ENCODE measurements at regions not wholly inside any gene's neighbourhood (a gene's known extent, or its start where the extent isn't known, plus 50 kb on each side); places are given as distances from the start of the nearest gene placed in this dataset.
"Not testable (repeated sequence)": the region's sequence is repeated elsewhere in the genome, so short reads cannot be mapped to it uniquely, and the experiment has no call there.

DNA sequence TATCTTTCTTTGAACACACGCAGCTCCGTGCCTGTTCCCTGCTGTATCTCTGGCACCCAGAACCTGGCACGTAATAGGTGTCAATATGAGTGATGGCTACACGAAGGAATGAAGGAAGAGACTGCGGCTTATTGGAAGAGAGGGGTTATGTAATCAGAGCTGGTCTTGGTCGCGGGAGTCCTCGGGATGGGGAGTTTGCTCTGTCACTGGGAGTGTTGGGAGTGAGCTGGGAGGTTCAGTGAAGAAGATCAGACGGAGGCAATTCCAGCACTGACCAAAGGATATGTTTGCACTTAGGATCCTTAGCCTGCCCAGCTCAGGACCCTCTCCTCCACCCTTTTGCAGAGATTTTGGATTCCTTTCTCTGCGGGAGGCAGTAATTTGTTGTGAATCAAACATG is 709.1 kb downstream of the PTPRU start:
- no peak for DNase-seq

- no peak for DNase-seq
These were observed 708.1 kb downstream of the PTPRU start for GRCh38 chr1:29944253-29944905.

GRCh38 chr1:29943034-29943433 is 706.7 kb downstream of the PTPRU start:
- DNase-seq, result no peak

DNA sequence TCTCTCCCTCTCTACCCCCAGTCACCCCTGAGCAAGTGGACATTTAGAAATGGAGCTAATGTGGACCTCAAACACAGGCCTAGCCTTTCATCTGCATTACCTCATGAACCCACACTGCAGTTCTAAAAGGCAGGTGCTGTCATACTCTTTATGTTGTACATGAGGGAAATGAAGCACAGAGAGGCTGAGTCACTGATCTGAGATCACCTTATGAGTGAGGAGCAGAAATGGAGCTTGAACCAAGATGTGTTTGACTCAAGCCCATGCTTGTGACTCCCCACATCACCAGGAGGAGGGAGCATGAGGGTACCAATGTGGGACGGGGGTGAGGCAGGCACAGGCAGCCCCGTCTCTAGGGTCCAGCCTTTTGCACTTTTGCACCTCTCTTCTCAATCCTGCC is 702.8 kb downstream of the PTPRU start:
- DNase-seq, result no peak

DNA sequence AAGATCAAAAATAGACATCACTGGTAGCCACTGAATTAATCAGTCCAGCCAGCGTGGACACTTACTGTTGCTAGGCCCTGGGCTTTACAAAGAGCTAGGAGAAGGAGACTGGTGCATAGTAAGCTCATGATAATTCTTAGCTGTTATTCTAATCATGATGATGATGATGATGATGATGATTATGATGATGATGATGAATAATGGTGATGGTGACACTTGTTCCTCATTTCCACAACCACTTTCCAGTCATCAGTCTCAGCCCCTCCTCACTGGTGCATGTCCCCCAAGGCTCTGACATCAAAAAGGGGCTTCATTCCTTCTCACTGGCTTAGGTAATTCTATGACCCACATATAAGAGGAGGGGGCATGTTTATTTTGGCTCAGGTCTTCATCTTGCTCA is 701.0 kb downstream of the PTPRU start:
- DNase-seq, result no peak

DNA sequence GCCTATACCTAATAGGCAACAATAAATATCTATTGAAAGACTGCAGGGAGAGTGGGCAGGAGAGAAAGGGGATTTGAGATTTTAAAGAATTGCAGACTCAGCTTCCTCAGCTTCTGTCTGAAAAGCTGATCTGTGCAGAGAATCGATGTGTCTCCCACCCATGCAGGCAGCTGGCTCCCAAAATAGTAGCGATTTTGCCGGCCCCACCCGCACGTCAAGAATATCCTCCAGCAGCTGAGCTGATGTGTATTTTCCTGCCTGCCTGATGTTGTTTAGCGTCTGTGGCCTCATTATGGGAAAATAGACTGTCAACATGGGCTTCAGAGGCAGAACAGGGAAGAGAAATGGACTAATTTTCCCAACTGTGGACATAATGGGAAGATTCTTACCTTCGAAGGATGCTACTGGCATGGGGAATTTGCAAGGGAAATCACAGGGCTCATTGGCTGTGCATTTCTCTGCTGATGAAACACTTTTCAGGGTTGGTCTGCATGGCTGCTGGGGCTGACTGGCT is 699.8 kb downstream of the PTPRU start:
- DNase-seq, result no peak

DNA sequence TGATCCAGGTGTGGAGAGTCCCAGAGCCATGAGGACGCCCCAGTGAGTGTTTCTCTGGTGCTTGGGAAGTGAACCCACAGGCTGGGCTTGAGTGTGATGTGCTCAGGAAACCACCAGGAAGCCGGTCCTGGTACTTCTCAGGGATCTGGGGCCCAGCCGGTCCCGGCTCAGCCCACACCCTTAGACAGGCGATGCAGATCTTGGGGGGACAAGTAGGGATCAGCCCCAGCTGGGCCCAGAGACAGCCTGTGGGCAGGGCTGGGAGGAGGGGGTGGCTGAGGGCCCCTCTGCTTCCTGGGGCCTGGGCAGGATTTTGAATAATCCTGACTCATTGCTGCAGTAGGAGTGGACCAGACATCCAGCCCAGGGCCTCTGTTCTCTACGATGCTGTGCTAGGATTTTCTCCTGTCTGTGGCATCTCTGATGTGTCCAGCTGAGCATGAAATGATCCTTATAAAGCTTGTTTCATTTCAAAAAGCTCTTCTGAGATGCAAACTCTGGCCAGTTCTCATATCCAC is 698.0 kb downstream of the PTPRU start:
- DNase-seq, result no peak

- DNase-seq, result peak; percentile 81
These were observed 696.7 kb downstream of the PTPRU start for GRCh38 chr1:29933067-29933466.

- DNase-seq, result no peak
These were observed 696.3 kb downstream of the PTPRU start for GRCh38 chr1:29932626-29933025.

DNA sequence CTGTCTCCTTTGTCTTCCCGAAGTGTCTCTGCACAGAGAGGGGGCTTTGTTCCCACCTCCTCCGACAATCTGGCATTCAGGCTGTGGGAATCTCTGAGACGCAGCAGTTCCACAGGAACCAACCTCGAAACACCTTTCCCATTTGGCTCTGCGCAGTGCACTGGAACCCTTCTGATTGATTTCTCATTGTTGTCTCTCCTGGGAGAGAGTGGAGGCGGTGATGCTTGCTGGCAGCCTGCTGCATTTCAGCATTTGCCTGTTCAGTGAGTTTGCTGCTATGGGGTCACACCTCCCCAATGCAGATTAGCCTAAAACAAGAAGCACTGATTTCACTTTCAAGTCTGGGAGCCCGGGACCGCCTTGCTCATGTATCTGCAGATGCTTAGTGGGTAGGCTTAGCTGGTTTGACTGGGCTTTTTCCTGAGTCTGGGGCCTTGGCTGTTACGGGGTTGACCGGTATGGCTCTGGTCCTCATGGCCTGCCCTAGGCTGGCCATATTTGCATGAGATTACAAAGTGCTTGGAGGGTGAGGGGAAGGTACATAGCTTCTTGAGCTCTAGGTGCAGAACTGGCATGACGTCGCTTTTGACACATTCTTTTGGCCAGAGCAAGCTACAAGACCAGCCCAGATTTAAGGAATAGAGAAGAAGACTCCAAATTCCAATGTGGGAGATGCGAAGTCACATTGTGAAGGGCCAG is 695.3 kb downstream of the PTPRU start:
- no peak for DNase-seq

- DNase-seq, result no peak
These were observed 688.7 kb downstream of the PTPRU start for GRCh38 chr1:29925058-29925457.

DNA sequence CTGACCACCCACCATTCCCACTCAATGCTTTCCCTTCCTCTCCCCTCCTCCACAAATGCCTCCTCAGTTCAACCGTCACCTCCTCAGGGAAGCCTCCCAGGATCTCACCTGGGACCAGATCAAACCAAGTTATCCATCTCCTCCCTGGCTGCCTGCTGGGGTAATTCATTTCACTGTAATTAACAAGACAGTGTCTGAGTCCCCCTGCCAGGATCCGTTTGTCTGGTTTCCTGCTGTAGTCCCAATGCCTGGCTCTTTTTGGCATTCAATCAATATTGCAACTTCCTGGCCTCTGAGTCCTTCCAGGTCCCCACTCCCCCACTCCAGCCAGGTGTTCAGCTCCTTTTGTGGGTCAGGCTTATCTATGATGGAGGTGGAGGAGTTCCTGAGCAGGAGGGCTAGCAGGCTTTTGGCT is 687.7 kb downstream of the PTPRU start:
- peak; percentile 79 for DNase-seq

- no peak for DNase-seq
These were observed 685.4 kb downstream of the PTPRU start for GRCh38 chr1:29921741-29922140.

DNA sequence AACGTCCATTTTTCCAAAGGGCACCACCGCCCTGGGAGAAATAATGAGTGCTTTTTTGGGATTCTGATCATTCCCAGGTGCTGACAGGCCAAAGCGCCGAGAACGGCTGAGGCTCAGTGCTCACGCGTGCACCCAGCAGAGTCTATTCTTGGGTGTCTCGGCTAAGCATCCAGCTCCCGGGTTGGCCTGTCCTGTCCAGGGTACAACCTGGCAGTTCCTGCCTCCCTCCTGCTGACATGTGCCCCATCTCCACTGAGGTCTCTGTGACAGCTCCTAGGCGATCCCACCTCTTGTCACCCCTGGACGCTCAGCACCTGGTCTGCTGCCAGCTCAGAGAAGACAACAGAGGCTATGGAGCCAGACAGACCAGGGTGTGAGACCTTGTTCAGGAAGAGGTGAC is 684.5 kb downstream of the PTPRU start:
- DNase-seq, result no peak

DNA sequence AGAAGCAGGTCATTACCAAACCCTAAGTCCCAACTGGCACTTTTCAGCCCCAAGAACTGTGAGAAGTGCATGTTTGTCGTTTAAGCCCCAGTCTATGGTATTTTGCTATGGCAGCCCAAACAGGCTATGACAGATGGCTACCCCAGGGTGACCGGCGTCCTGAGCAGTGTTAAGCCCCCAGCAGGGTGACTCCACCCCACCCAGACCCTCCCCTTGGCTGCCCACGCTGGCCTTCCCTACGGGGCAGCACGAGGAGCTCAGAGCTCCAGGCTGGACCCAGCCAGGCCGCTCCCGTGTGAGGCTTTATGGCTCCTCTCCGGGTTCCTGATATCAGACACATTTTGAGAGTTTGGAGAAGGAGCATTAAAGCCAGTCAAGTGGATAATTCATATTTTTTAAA is 684.0 kb downstream of the PTPRU start:
- DNase-seq, result no peak

- DNase-seq, result not testable (repeated sequence)
These were observed 682.7 kb downstream of the PTPRU start for GRCh38 chr1:29919041-29919440.

DNA sequence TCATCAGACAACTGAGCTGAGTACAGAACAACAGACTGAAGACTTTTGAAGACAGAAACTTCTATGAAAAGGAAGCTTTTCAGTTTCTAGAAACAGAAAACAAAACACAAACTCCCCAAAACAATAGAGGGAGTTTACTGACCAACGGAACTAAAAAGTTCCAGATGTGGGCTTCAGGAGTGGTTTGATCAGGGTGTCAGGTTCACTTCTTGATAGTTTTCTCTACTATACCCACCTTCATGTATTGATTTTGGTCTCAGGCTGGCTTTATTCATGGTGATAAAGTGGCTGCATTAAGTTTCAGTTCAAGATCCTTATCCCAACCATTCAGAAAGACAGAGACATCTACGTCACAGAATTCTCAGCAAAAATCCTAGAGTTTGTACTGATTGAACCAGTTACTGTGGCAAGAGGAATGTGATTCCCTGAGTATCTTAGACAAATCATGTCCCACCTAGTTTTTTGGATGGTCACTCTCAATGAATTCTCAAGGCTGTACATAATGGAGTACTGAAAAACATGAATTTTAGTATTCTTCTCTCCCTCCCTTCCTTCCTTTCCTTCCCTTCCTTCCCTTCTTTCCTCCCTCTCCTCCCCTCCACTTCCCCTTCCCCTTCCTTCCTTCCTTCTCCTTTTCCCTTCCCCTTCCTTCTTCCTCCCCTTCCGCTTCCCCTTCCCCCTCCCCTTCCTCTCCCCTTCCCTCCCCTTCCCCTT is 680.5 kb downstream of the PTPRU start:
- no peak for DNase-seq

DNA sequence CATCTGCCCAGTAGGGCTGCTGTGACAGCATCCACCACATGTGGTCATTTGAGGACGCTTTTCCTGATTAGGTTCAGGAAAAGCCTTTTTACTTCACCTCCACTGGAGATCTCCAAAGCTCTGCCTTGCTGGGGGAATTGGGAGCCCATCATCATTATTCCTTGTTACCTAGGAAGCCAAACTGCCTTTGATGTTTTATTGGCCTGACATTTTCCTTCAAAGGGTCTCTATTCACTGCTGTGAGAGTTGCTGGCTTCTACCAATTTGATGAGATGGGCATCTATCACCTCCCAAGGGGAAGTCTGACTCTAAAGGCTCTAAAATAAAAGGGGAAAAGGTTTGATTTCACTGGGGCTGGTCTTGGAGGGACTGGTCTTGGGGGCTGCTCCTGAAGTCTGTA is 678.6 kb downstream of the PTPRU start:
- no peak for DNase-seq

DNA sequence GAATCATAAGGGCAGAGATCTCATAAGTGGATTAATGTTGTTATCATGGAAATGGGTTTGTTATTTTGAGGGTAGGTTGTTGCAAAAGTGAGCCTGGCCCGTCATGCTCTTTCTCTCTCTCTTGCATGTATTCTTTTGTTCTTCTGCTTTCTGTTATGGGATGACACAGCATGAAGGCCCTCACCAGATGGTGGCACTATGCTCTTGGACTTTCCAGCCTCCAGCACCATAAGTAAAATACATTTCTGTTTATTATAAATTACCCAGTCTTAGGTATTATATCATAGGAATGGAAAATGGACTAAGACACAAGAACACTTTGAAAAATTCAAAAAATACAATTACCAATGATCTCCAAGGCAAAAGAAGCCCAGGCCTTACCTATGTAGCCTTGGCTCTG is 676.1 kb downstream of the PTPRU start:
- DNase-seq, result peak; percentile 13

- DNase-seq, result no peak
These were observed 673.6 kb downstream of the PTPRU start for GRCh38 chr1:29909962-29910361.

- DNase-seq, result no peak
These were observed 671.3 kb downstream of the PTPRU start for GRCh38 chr1:29907596-29907995.

DNA sequence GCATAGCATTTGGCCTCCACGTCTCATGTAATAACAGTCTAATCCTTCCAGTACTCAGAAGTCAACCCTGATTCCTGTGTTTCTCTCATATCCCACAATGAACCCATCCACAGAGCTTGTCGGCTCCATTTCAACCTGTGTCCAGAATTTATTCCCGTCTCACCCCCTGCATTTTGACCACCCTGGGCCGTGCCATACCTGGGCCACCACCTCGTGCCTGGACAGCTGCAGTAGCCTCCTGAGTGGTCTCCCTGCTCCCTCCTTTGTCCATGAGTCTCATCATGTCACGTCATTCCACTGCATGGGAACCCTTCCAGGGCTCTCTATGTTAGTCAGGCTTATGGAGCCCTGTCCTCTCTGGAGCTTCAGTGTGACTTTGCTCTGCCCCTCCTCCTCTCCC is 670.6 kb downstream of the PTPRU start:
- no peak for DNase-seq

- DNase-seq, result no peak
These were observed 667.3 kb downstream of the PTPRU start for GRCh38 chr1:29903548-29904166.

Measured in NCI-H1105 treated with DMSO at 0.1 percent for 48 hours (cell line).